Activated CD4-positive, alpha-beta memory T cell treated with anti-CD3 and anti-CD28 coated beads, Interleukin-2, amount 10 ng/mL, durations not matched to agents 7 days and 5 days (primary cell): ENCODE measurements at regions not wholly inside any gene's neighbourhood (a gene's known extent, or its start where the extent isn't known, plus 50 kb on each side); places are given as distances from the start of the nearest gene placed in this dataset.

Source experiments
- CTCF ChIA-PET: fragments of 350-600 bp; sonication (Branson Sonifier 250); formaldehyde crosslinking; loops from one replicate; lab custom pipeline; 2021; ENCODE audit warnings: antibody characterized with exemption, inconsistent platforms; lab: Charles Lee
- POLR2A ChIA-PET: fragments of 350-600 bp; sonication (Branson Sonifier 250); formaldehyde crosslinking; loops from one replicate; lab custom pipeline; 2021; ENCODE audit warnings: antibody characterized with exemption; lab: Charles Lee
- DNase-seq: peaks from one replicate; pipeline ENCODE4 v3.0.0-alpha.2; 2020
- H3K27ac Mint-ChIP-seq: one replicate; pipeline ENCODE4 v1.8.0; 2021; ENCODE audit warnings: mild to moderate bottlenecking, mixed read lengths
- H3K27me3 Mint-ChIP-seq: one replicate; pipeline ENCODE4 v1.8.0; 2021; ENCODE audit warnings: mixed read lengths
- H3K36me3 Mint-ChIP-seq: one replicate; pipeline ENCODE4 v1.8.0; 2021; ENCODE audit warnings: low read depth, mixed read lengths
- H3K4me1 Mint-ChIP-seq: one replicate; pipeline ENCODE4 v1.8.0; 2021; ENCODE audit warnings: mixed read lengths
- H3K4me3 Mint-ChIP-seq: one replicate; pipeline ENCODE4 v1.8.0; 2021; ENCODE audit warnings: mild to moderate bottlenecking, mixed read lengths
- H3K9me3 Mint-ChIP-seq: one replicate; pipeline ENCODE4 v1.8.0; 2021; ENCODE audit warnings: mixed read lengths

DNA sequence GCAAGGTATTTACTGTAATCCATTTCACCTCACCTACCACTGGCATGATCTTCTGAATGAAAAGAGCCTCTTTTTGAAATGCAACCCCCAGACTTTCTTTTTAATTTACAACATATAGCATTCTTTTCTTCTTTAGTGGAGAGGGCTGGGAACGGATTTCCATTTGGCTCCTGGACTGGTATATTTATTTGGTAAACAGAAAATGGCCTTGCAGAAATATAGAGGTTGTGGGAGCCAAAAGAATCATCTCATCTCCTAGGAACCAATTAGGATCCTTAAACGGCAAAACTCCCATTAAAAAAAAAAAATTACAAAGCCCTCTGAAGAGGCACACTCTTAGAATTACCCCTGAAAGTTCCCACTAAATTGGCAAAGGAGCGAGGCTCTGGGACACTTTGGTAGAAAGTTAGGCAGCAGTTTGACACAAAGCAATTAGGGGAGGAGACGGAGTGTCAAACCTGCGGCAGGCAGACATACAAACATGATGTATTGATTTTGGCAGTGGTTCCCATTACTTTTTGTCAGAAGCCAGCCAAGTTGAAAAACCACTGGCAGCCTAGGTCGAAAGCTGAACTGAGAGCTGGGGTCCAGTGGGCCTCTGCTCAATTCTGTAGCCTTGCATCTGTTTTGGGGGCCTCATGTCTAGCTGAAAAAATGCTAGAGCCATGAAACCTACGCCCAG is 135.1 kb upstream of the MAGI3 start:
- Mint-ChIP-seq H3K4me1 (no peaks in the 10 kb centered on the region), H3K27ac (no peak overlapping the region), H3K36me3 (no peaks in the 10 kb centered on the region), H3K9me3 (no peaks in the 10 kb centered on the region), H3K27me3 (peaks cover 31% of the 10 kb centered on the region), H3K4me3 (no peak overlapping the region)
- ChIA-PET CTCF (no interaction called here), POLR2A (no interaction called here)
- no peak for DNase-seq

DNA sequence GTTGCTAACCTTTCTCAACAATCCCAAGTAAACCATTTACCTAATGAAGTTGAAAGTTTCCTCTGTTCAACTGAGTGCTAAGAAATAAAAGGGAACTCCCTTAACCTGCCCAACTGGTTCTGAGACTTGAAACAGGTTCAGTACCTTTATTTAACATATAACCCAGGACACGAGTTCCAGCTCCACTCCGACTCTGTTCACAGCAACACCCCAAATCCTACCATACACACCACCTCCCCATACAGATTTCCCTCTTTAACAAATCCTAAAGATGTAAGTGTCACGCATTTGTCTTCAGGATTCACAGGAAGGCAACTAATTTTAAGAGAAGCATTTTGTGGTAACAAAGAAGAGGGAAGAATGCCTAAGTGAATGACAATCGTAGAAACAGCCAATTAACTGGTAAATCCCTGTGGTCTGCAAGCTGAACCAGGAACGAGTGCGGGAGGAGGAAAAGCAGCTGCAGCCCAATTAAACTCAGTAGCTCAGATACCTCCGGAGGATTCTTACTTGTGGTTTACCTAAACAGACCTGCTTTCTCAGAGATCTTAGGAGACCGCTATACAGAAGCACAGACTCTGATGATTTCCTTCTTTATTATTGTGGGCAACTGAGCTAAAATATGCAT is 134.5 kb upstream of the MAGI3 start:
- ChIA-PET CTCF (interaction anchor here (0.8 kb wide), 1 partner anchor 17 kb away, joined by 3 read pairs; no protein-coding TSS in a partner anchor), POLR2A (no interaction called here)
- no peak overlapping the region for H3K4me3 Mint-ChIP-seq
- H3K36me3 Mint-ChIP-seq = no peaks in the 10 kb centered on the region
- no peaks in the 10 kb centered on the region for H3K4me1 Mint-ChIP-seq
- DNase-seq = no peak
- H3K9me3 Mint-ChIP-seq = no peaks in the 10 kb centered on the region
- H3K27me3 Mint-ChIP-seq = peaks cover 35% of the 10 kb centered on the region
- no peak overlapping the region for H3K27ac Mint-ChIP-seq

DNA sequence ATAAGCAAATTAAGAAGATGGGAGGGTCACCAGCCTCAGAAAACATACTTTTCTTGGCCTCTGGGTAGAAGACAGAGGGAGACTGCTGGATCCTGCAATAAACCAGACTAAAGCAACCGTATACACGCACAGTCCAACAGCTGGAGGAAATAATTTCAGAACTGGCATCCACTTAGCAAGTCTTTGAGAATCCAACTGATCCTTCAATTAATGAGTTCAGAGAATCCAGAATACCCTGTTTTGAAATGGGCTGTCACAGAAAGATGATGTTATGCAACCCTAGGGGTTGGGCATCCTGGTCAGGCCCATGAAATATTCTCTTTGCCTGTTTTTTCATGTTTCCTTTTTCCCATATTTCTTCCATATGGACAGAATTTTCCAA is 134.0 kb upstream of the MAGI3 start:
- DNase-seq = no peak
- H3K4me1 Mint-ChIP-seq = no peaks in the 10 kb centered on the region
- CTCF ChIA-PET = interaction anchor here (0.8 kb wide), 1 partner anchor 18 kb away, joined by 3 read pairs; no protein-coding TSS in a partner anchor
- H3K27me3 Mint-ChIP-seq = peaks cover 38% of the 10 kb centered on the region
- POLR2A ChIA-PET = no interaction called here
- no peak overlapping the region for H3K4me3 Mint-ChIP-seq
- no peaks in the 10 kb centered on the region for H3K36me3 Mint-ChIP-seq
- no peak overlapping the region for H3K27ac Mint-ChIP-seq
- H3K9me3 Mint-ChIP-seq = no peaks in the 10 kb centered on the region

DNA sequence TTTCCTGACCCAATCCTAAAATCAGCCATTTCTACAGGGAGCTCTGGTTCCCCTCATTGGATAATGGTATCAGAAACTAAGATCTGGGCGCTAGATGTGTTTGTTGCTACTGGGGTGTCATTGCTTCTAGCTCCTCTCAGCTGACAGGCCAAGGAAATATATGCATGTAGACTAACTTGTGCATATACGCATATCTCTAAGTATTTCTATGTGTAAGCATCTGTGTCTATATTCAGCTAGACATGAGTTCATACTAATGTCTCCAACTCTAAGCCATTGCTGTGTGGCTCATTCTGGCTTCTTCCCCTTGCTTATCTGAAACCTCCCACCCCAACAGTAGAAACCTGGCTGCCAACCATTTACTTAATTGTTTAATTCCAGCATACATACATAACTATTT is 130.3 kb upstream of the MAGI3 start:
- Mint-ChIP-seq H3K4me3 (no peak overlapping the region), H3K27me3 (peaks cover 29% of the 10 kb centered on the region), H3K4me1 (no peaks in the 10 kb centered on the region), H3K9me3 (no peaks in the 10 kb centered on the region), H3K27ac (no peak overlapping the region), H3K36me3 (no peaks in the 10 kb centered on the region)
- DNase-seq = no peak
- POLR2A ChIA-PET = no interaction called here
- CTCF ChIA-PET = no interaction called here

DNA sequence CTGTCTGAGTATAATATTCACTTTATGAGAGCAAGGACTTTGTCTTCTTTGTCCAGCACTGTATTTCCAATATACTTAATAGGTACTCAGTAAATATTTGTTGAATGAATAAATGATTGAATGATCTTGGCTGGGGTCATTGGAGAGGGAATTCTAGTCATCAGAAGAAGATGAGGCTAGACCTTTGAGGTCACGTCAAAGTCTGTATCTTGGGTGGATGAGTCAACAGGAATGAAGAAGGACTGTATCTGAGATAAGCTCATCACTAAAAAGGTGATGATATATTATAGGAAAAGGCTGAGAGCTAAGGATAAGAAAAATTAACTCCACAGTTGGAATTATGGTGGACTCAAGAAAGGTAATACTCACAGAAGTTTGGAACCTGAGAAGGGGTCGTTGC is 125.1 kb upstream of the MAGI3 start:
- H3K9me3 Mint-ChIP-seq = no peaks in the 10 kb centered on the region
- no peak overlapping the region for H3K4me3 Mint-ChIP-seq
- no peak overlapping the region for H3K27ac Mint-ChIP-seq
- H3K36me3 Mint-ChIP-seq = no peaks in the 10 kb centered on the region
- ChIA-PET CTCF (no interaction called here), POLR2A (no interaction called here)
- H3K27me3 Mint-ChIP-seq = peaks cover 12% of the 10 kb centered on the region
- no peaks in the 10 kb centered on the region for H3K4me1 Mint-ChIP-seq
- DNase-seq = no peak

DNA sequence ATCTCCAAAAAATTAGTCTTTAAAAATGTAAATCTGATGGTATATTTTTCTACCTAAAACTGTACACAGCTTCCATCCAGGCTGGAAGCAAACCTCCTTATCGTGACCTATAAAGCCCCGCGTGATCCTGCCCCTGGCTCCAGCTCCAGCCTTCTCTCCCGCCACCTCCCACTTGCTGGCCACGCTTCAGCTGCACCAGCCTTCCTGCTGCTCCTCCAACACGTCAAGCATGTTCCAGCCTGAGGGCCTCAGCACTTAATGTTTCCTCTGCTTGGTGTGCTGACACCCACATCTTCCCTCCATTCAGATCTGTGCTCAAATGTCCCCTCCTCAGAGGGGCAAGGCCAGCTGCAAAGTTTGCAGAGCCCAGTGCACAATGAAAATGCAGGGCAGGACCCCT is 123.5 kb upstream of the MAGI3 start:
- CTCF ChIA-PET = no interaction called here
- H3K9me3 Mint-ChIP-seq = no peaks in the 10 kb centered on the region

DNA sequence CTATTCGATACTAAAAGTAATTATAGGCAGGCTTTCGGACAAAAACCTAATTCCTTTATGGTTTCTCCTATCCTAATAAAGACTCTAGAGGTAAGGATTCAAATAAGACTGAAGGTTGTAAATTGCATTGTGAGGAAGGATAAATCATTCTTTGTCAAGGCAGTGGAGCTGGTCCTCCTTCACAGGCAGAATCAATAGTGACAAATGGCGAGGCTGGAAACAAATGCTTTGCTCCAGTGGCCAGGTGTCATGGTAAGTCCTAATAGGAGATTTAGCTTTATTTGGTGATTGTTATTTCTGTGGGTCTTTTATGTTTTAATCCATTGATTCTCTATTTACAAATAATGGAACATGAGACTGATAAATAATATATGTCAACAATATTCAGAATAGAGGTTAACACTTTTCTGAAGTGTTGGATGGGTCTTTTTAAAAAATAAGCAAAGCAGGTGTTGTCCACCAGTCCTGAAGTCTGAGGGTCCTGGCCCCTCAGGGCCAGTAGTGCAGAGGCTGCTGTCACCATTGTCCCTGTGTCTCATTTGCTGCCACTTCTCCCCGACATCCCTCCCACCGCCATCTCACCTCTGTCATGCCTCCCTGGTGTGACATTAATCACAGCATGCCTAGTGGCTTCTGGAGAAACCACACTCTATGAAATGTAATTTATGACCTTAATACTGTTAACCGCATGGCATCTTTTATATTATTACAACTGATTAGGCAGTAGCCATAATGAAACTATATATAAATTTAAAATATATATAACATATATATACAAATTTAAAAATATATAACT is 120.9 kb upstream of the MAGI3 start:
- DNase-seq = no peak
- peaks cover 10% of the 10 kb centered on the region for H3K27me3 Mint-ChIP-seq
- H3K9me3 Mint-ChIP-seq = no peaks in the 10 kb centered on the region
- ChIA-PET POLR2A (no interaction called here), CTCF (no interaction called here)
- H3K4me1 Mint-ChIP-seq = peaks cover 3% of the 10 kb centered on the region
- no peaks in the 10 kb centered on the region for H3K36me3 Mint-ChIP-seq
- H3K4me3 Mint-ChIP-seq = no peak overlapping the region
- no peak overlapping the region for H3K27ac Mint-ChIP-seq

More for the DNA sequence above, 123.5 kb upstream of the MAGI3 start:
- POLR2A ChIA-PET = no interaction called here
- H3K4me1 Mint-ChIP-seq = no peaks in the 10 kb centered on the region
- no peak for DNase-seq
- no peak overlapping the region for H3K4me3 Mint-ChIP-seq
- no peaks in the 10 kb centered on the region for H3K36me3 Mint-ChIP-seq
- H3K27me3 Mint-ChIP-seq = peaks cover 7% of the 10 kb centered on the region
- no peak overlapping the region for H3K27ac Mint-ChIP-seq

DNA sequence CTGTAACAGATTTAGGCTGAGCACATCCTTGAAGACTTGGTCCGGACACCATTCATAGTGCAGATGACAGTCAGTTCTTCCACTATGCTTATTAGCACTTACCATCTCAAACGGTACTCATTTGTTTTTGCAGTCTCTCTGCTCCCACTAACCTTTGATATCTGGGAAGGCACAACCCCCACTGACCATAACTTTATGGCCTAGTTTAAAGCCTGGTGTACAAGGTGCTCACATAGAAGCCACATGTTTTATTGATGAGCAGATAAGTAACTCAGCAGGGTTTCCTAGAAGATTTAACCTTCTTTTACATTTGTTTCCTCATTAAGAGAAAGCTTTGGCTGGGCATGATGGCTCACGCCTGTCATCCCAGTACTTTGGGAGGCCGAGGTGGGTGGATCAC is 119.3 kb upstream of the MAGI3 start:
- ChIA-PET POLR2A (no interaction called here), CTCF (no interaction called here)
- Mint-ChIP-seq H3K9me3 (no peaks in the 10 kb centered on the region), H3K4me1 (peaks cover 14% of the 10 kb centered on the region), H3K4me3 (no peak overlapping the region), H3K36me3 (no peaks in the 10 kb centered on the region), H3K27ac (no peak overlapping the region), H3K27me3 (peaks cover 16% of the 10 kb centered on the region)
- no peak for DNase-seq

DNA sequence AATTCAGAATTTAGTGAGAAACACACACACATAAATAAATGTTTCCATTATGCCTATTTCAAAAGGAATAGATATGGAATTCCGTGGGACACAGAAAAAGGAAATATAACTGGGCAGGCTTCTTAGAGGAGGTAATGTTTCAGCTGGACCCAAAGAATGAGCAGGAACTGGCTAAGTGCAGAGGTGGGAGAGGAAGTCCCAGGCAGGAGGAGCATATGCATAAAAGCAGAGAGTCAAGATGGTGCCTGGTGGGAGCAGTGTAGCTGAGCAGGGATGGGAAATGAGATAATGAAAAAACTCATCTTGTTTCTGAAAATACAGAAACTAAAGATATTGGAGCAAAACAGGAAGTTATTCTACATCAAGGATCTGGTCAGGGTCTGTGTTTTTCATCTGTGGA is 115.2 kb upstream of the MAGI3 start:
- CTCF ChIA-PET = no interaction called here
- peaks cover 28% of the 10 kb centered on the region for H3K4me1 Mint-ChIP-seq
- POLR2A ChIA-PET = no interaction called here
- no peaks in the 10 kb centered on the region for H3K9me3 Mint-ChIP-seq
- no peaks in the 10 kb centered on the region for H3K36me3 Mint-ChIP-seq
- DNase-seq = no peak
- no peak overlapping the region for H3K27ac Mint-ChIP-seq
- no peak overlapping the region for H3K4me3 Mint-ChIP-seq
- peaks cover 16% of the 10 kb centered on the region for H3K27me3 Mint-ChIP-seq

DNA sequence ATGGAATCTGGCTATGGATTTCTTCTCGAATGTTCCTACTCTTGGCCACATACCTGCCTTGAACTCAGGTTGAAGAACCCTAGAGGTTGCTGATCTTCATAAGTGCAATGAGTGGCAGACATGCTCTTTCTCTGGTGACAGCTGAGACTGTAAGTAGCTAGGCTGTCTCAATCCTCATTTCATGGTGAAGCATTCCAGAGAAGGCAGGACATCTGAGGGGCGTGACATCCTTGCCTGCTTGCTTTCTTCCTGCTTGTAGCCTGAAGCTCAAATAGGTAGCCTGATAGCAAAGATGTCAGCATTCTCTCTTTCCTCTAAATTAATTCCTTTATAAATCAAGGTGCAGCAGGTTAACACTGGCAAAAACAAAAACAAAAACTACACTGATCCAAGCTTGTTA is 114.6 kb upstream of the MAGI3 start:
- peaks cover 28% of the 10 kb centered on the region for H3K4me1 Mint-ChIP-seq
- H3K4me3 Mint-ChIP-seq = no peak overlapping the region

DNA sequence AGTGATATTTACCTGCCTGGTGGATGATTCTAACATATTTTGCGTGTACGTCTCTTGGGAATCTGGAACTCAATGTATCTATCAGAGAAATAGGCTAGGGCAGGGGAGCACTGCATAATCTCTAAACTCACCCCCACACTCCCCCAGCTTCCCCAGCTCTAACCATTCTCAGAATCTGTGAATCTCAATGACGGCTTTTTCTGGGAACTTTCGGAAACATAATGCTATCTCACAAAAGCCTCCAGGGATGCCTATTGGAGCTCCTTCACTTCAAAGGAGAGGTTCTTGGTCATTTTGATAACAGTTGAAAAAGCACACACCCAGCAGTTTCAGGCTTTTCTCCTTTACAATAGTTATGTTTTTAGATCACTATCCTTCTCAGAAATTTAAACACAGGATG is 113.8 kb upstream of the MAGI3 start:
- no peak overlapping the region for H3K4me3 Mint-ChIP-seq

More for the DNA sequence above, 114.6 kb upstream of the MAGI3 start:
- H3K36me3 Mint-ChIP-seq = no peaks in the 10 kb centered on the region
- CTCF ChIA-PET = no interaction called here
- H3K27me3 Mint-ChIP-seq = peaks cover 20% of the 10 kb centered on the region
- H3K27ac Mint-ChIP-seq = no peak overlapping the region
- no peak for DNase-seq
- POLR2A ChIA-PET = no interaction called here
- no peaks in the 10 kb centered on the region for H3K9me3 Mint-ChIP-seq

DNA sequence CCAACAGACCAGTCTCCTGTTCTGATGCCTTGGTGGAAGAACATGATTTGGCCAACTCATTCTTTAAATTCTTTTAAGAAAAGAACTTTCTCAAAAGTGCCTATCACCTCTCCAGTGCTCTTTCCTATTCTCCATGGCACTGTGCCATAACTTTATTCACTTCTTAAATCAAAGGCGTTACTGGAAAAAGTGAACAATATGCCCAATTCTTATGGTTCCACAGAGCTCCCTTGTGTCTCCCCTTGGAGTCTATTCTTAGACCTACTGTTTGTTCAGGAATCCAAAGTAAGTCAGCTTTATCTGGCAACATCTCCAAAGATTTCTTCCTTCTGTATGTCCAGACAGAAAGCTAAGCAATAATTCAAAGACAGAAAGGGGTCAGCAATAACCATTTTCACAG is 111.9 kb upstream of the MAGI3 start:
- no peak overlapping the region for H3K27ac Mint-ChIP-seq
- peaks cover 18% of the 10 kb centered on the region for H3K27me3 Mint-ChIP-seq
- H3K4me3 Mint-ChIP-seq = no peak overlapping the region
- H3K4me1 Mint-ChIP-seq = peaks cover 25% of the 10 kb centered on the region
- ChIA-PET CTCF (no interaction called here), POLR2A (no interaction called here)
- no peak for DNase-seq
- no peaks in the 10 kb centered on the region for H3K36me3 Mint-ChIP-seq
- H3K9me3 Mint-ChIP-seq = no peaks in the 10 kb centered on the region

More for the DNA sequence above, 113.8 kb upstream of the MAGI3 start:
- H3K4me1 Mint-ChIP-seq = peaks cover 28% of the 10 kb centered on the region
- H3K9me3 Mint-ChIP-seq = no peaks in the 10 kb centered on the region
- H3K36me3 Mint-ChIP-seq = no peaks in the 10 kb centered on the region
- peaks cover 26% of the 10 kb centered on the region for H3K27me3 Mint-ChIP-seq
- CTCF ChIA-PET = no interaction called here
- no peak for DNase-seq
- H3K27ac Mint-ChIP-seq = peak overlapping the region; percentile 10
- POLR2A ChIA-PET = no interaction called here

DNA sequence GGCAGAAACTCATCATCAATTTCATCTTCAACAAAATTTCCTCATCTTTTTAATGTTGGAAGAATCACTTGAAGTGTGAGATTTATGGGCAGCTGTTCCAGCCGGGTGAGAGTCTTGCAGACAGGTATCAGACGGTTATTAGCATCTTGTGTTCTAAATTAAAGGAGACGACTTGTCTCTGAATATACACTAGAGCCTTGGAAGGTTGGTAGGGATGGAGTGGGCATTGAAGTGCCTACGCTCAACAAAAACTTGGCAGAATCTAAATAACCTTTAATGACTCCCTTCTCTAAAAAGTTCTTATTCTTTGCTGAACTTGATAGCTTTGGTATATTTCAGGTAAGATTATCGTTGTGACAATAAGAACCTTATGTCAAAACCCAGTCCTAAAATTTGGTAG is 111.5 kb upstream of the MAGI3 start:
- no peaks in the 10 kb centered on the region for H3K9me3 Mint-ChIP-seq
- DNase-seq = no peak
- no peak overlapping the region for H3K4me3 Mint-ChIP-seq
- peaks cover 25% of the 10 kb centered on the region for H3K4me1 Mint-ChIP-seq
- H3K27me3 Mint-ChIP-seq = peaks cover 18% of the 10 kb centered on the region
- H3K27ac Mint-ChIP-seq = no peak overlapping the region
- ChIA-PET CTCF (no interaction called here), POLR2A (no interaction called here)
- no peaks in the 10 kb centered on the region for H3K36me3 Mint-ChIP-seq
